HFF-Myc (cell line): ENCODE measurements at regions not wholly inside any gene's neighbourhood (a gene's known extent, or its start where the extent isn't known, plus 50 kb on each side); places are given as distances from the start of the nearest gene placed in this dataset.

Experiments used
- DNase-seq: peaks from one replicate; pipeline ENCODE4 v3.0.0-alpha.2; 2011; ENCODE audit warnings: low read depth; ENCODE audit errors: extremely low read depth
- H3K4me3 ChIP-seq: replicated peaks from 2 replicates; pipeline ENCODE4 v1.5.1; 2011; ENCODE audit warnings: low read depth, mild to moderate bottlenecking, control low read depth, low read length
- CTCF ChIP-seq: IDR thresholded peaks from 2 replicates; pipeline ENCODE4 v1.5.1; 2012; ENCODE audit warnings: mild to moderate bottlenecking, low read depth, low read length, control low read depth; ENCODE audit errors: missing control alignments

DNA sequence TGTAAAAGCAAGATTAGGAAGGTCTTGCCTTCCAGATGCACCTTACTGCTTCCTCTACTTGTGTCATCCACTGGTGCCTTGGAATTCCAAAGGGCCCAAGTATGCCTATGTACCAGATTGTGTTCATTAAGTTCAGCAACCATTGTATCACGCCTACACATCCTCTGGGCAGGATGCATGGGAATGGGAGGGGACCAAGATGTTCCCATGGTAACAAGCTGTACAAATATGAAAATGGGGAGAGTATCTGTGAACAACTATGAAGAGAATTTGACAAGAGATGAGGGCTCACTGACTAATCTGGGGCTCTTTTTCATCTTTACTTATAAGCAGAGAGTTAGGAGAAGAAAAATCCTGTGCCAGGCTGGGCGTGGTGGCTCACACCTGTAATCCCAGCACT lies 137.8 kb upstream of the MAP1B start:
- no peak for DNase-seq
- no peak overlapping the region for H3K4me3 ChIP-seq
- no peak for TF ChIP-seq CTCF

DNA sequence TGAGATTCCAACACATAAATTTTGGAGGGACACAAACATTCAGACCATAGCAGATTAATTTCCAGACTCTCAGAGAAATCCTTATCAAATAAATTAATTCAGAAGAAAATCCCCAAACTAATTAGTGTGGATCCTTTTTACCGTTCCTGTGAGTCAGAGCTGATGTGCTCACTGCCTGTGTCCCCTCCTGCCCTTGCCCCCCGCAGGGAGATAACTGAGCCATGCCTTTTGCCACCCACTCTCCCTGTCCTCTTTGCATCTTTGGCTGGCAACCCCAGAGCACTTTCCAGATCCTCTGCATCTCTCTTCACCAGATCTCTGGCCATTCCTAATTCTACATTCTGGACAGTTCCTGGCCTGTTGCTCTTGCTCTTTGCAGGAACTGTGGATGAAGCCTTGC lies 135.4 kb upstream of the MAP1B start:
- DNase-seq, result no peak
- no peak overlapping the region for H3K4me3 ChIP-seq
- no peak for TF ChIP-seq CTCF

- DNase-seq, result no peak
- TF ChIP-seq CTCF, result no peak
- no peak overlapping the region for H3K4me3 ChIP-seq
These were observed 134.3 kb upstream of the MAP1B start for GRCh38 chr5:71972777-71973473.

GRCh38 chr5:71973563-71973962 lies 133.7 kb upstream of the MAP1B start:
- H3K4me3 ChIP-seq, result no peak overlapping the region
- no peak for TF ChIP-seq CTCF
- no peak for DNase-seq

- no peak for DNase-seq
- no peak overlapping the region for H3K4me3 ChIP-seq
- TF ChIP-seq CTCF, result no peak
These were observed 133.1 kb upstream of the MAP1B start for GRCh38 chr5:71974165-71974564.

- no peak overlapping the region for H3K4me3 ChIP-seq
- no peak for DNase-seq
- TF ChIP-seq CTCF, result no peak
These were observed 132.7 kb upstream of the MAP1B start for GRCh38 chr5:71974622-71975021.

GRCh38 chr5:71976449-71976848 lies 130.8 kb upstream of the MAP1B start:
- no peak overlapping the region for H3K4me3 ChIP-seq
- DNase-seq, result no peak
- TF ChIP-seq CTCF, result no peak
